GM23338 (cell line): ENCODE measurements at regions not wholly inside any gene's neighbourhood (a gene's known extent, or its start where the extent isn't known, plus 50 kb on each side); places are given as distances from the start of the nearest gene placed in this dataset.

Experiments
- CTCF ChIP-seq, 2 experiments: fragments of 200-600 bp in 1 of 2; sonication (generic) in 1 of 2; conservative IDR thresholded peaks; 2 replicates each; pipeline versions ENCODE4 v1.5.1 to v1.6.1; 2016 to 2017; ENCODE audit warnings: antibody characterized with exemption in 2 of 2, low read depth in 2 of 2, mild to moderate bottlenecking in 2 of 2, moderate library complexity in 1 of 2
- EZH2phosphoT487 ChIP-seq: fragments of 200-600 bp; sonication (generic); IDR thresholded peaks from one replicate; pipeline ENCODE4 v1.8.1; 2018; ENCODE audit warnings: antibody characterized with exemption; ENCODE audit not compliant: unreplicated experiment
- NANOG ChIP-seq: IDR thresholded peaks from 2 replicates; pipeline ENCODE4 v1.6.1; 2016; ENCODE audit warnings: antibody characterized with exemption, borderline replicate concordance
- POLR2AphosphoS5 ChIP-seq: IDR thresholded peaks from 2 replicates; pipeline ENCODE4 v1.6.1; 2016; ENCODE audit warnings: antibody characterized with exemption, low read depth
- REST ChIP-seq: IDR thresholded peaks from one replicate; pipeline ENCODE4 v1.6.1; 2018; ENCODE audit warnings: antibody characterized with exemption; ENCODE audit not compliant: unreplicated experiment

- TF ChIP-seq CTCF (conservative IDR thresholded peaks at IDR 0.05; ENCODE audit: low read depth in 2 of 2): no peak
- TF ChIP-seq NANOG: no peak
- TF ChIP-seq REST: no peak
- TF ChIP-seq EZH2phosphoT487: no peak
- TF ChIP-seq POLR2AphosphoS5: no peak
Measured at GRCh38 chr10:123600177-123600576, 66.0 kb upstream of the GPR26 start.
